ELF-1 (cell line): ENCODE measurements at regions not wholly inside any gene's neighbourhood (a gene's known extent, or its start where the extent isn't known, plus 50 kb on each side); places are given as distances from the start of the nearest gene placed in this dataset.
"Not testable (repeated sequence)": the region's sequence is repeated elsewhere in the genome, so short reads cannot be mapped to it uniquely, and the experiment has no call there.

Experiments used
- DNase-seq: peaks from one replicate; pipeline ENCODE4 v3.0.0-alpha.2; 2016; ENCODE audit warnings: low read depth, low spot score

GRCh38 chr2:39573276-39573675 lies 92.4 kb upstream of the TMEM178A start:
- no peak for DNase-seq

GRCh38 chr2:39581866-39582265 lies 83.9 kb upstream of the TMEM178A start:
- DNase-seq, result no peak

GRCh38 chr2:39583213-39583612 lies 82.5 kb upstream of the TMEM178A start:
- no peak for DNase-seq

- no peak for DNase-seq
Measured at GRCh38 chr2:39583781-39584180, 81.9 kb upstream of the TMEM178A start.

- DNase-seq, result no peak
Measured at GRCh38 chr2:39584283-39584965, 81.3 kb upstream of the TMEM178A start.

GRCh38 chr2:39585531-39585930 lies 80.2 kb upstream of the TMEM178A start:
- DNase-seq, result not testable (repeated sequence)

GRCh38 chr2:39587168-39587567 lies 78.5 kb upstream of the TMEM178A start:
- DNase-seq, result no peak

GRCh38 chr2:39587641-39588040 lies 78.1 kb upstream of the TMEM178A start:
- DNase-seq, result no peak

GRCh38 chr2:39593439-39594393 lies 72.0 kb upstream of the TMEM178A start:
- DNase-seq, result peak; percentile 75

- no peak for DNase-seq
Measured at GRCh38 chr2:39595116-39595515, 70.6 kb upstream of the TMEM178A start.

- DNase-seq, result no peak
Measured at GRCh38 chr2:39597314-39597713, 68.4 kb upstream of the TMEM178A start.

- no peak for DNase-seq
Measured at GRCh38 chr2:39602616-39603015, 63.1 kb upstream of the TMEM178A start.

GRCh38 chr2:39603436-39603835 lies 62.3 kb upstream of the TMEM178A start:
- DNase-seq, result no peak

GRCh38 chr2:39604866-39605265 lies 60.9 kb upstream of the TMEM178A start:
- DNase-seq, result no peak

GRCh38 chr2:39606585-39606984 lies 59.1 kb upstream of the TMEM178A start:
- peak; percentile 36 for DNase-seq

- DNase-seq, result no peak
Measured at GRCh38 chr2:39607538-39608262, 58.0 kb upstream of the TMEM178A start.

- DNase-seq, result no peak
Measured at GRCh38 chr2:39608263-39608575, 57.5 kb upstream of the TMEM178A start.

- no peak for DNase-seq
Measured at GRCh38 chr2:39608686-39609441, 56.9 kb upstream of the TMEM178A start.

GRCh38 chr2:39609917-39610316 lies 55.8 kb upstream of the TMEM178A start:
- DNase-seq, result no peak

- DNase-seq, result no peak
Measured at GRCh38 chr2:39615675-39616074, 50.0 kb upstream of the TMEM178A start.
